ENCODE measurements at regions not wholly inside any gene's neighbourhood (a gene's known extent, or its start where the extent isn't known, plus 50 kb on each side); places are given as distances from the start of the nearest gene placed in this dataset.

- Mint-ChIP-seq H3K4me3 (no peak overlapping the region), H3K4me1 (peaks cover 24% of the 10 kb centered on the region), H3K27me3 (no peaks in the 10 kb centered on the region), H3K36me3 (ENCODE audit: low read depth) (peaks cover 14% of the 10 kb centered on the region), H3K27ac (peak overlapping the region; percentile 97), H3K9me3 (no peaks in the 10 kb centered on the region)
- DNase-seq = no peak
- ChIA-PET CTCF (interaction anchor here (1.0 to 2.5 kb wide), 9 partner anchors 9 to 131 kb away, joined by 3 to 13 read pairs (median 6); no protein-coding TSS in a partner anchor), POLR2A (no interaction called here)
These were observed 332.2 kb downstream of the CHRM3 start for GRCh38 chr1:239718571-239718970.

- Mint-ChIP-seq H3K27ac (peak overlapping the region; percentile 97), H3K9me3 (no peaks in the 10 kb centered on the region), H3K36me3 (ENCODE audit: low read depth) (peaks cover 14% of the 10 kb centered on the region), H3K27me3 (no peaks in the 10 kb centered on the region), H3K4me3 (no peak overlapping the region), H3K4me1 (peaks cover 24% of the 10 kb centered on the region)
- DNase-seq = peak; percentile 50
- ChIA-PET POLR2A (interaction anchor here (1.1 kb wide), 1 partner anchor 95 kb away, joined by 3 read pairs; no protein-coding TSS in a partner anchor), CTCF (interaction anchor here (0.8 to 2.5 kb wide), 10 partner anchors 9 to 132 kb away, joined by 3 to 13 read pairs (median 6); no protein-coding TSS in a partner anchor)
These were observed 332.7 kb downstream of the CHRM3 start for GRCh38 chr1:239718997-239719628.

GRCh38 chr1:239719642-239720258, 333.4 kb downstream of the CHRM3 start:
- Mint-ChIP-seq H3K9me3 (no peaks in the 10 kb centered on the region), H3K27ac (peak overlapping the region; percentile 97), H3K4me3 (no peak overlapping the region), H3K27me3 (no peaks in the 10 kb centered on the region), H3K4me1 (peaks cover 30% of the 10 kb centered on the region), H3K36me3 (ENCODE audit: low read depth) (peaks cover 14% of the 10 kb centered on the region)
- POLR2A ChIA-PET = interaction anchor here (1.1 kb wide), 1 partner anchor 94 kb away, joined by 3 read pairs; no protein-coding TSS in a partner anchor
- peak; percentile 81 for DNase-seq
- CTCF ChIA-PET = interaction anchor here (0.8 to 2.5 kb wide), 8 partner anchors 8 to 99 kb away, joined by 3 to 13 read pairs (median 6); no protein-coding TSS in a partner anchor

- Mint-ChIP-seq H3K27me3 (no peaks in the 10 kb centered on the region), H3K4me3 (no peak overlapping the region), H3K27ac (peak overlapping the region; percentile 97), H3K4me1 (peaks cover 33% of the 10 kb centered on the region), H3K9me3 (no peaks in the 10 kb centered on the region), H3K36me3 (ENCODE audit: low read depth) (peaks cover 15% of the 10 kb centered on the region)
- CTCF ChIA-PET = interaction anchor here (0.6 kb wide), 1 partner anchor 39 kb away, joined by 3 read pairs; no protein-coding TSS in a partner anchor
- no peak for DNase-seq
- POLR2A ChIA-PET = no interaction called here
These were observed 335.7 kb downstream of the CHRM3 start for GRCh38 chr1:239722035-239722434.

- no peak overlapping the region for H3K27ac Mint-ChIP-seq
- ChIA-PET POLR2A (interaction anchor here (0.5 kb wide), 1 partner anchor 294 kb away, joined by 4 read pairs; no protein-coding TSS in a partner anchor), CTCF (no interaction called here)
- peaks cover 33% of the 10 kb centered on the region for H3K4me1 Mint-ChIP-seq
- H3K36me3 Mint-ChIP-seq (ENCODE audit: low read depth) = peaks cover 8% of the 10 kb centered on the region
- no peaks in the 10 kb centered on the region for H3K27me3 Mint-ChIP-seq
- no peak for DNase-seq
- no peak overlapping the region for H3K4me3 Mint-ChIP-seq
- H3K9me3 Mint-ChIP-seq = peaks cover 6% of the 10 kb centered on the region
These were observed 337.5 kb downstream of the CHRM3 start for GRCh38 chr1:239723776-239724367.

GRCh38 chr1:239725371-239725770, 339.0 kb downstream of the CHRM3 start:
- H3K27me3 Mint-ChIP-seq = no peaks in the 10 kb centered on the region
- no peak for DNase-seq
- H3K27ac Mint-ChIP-seq = no peak overlapping the region
- POLR2A ChIA-PET = no interaction called here
- H3K36me3 Mint-ChIP-seq (ENCODE audit: low read depth) = peaks cover 8% of the 10 kb centered on the region
- H3K4me1 Mint-ChIP-seq = peaks cover 30% of the 10 kb centered on the region
- H3K9me3 Mint-ChIP-seq = peaks cover 6% of the 10 kb centered on the region
- no peak overlapping the region for H3K4me3 Mint-ChIP-seq
- CTCF ChIA-PET = interaction anchor here (2.4 kb wide), 1 partner anchor 10 kb away, joined by 8 read pairs; no protein-coding TSS in a partner anchor

- POLR2A ChIA-PET = no interaction called here
- CTCF ChIA-PET = interaction anchor here (1.4 to 2.4 kb wide), 2 partner anchors 11 to 12 kb away, joined by 3 to 8 read pairs; no protein-coding TSS in a partner anchor
- Mint-ChIP-seq H3K9me3 (peaks cover 6% of the 10 kb centered on the region), H3K27ac (no peak overlapping the region), H3K4me1 (peaks cover 27% of the 10 kb centered on the region), H3K27me3 (no peaks in the 10 kb centered on the region), H3K36me3 (ENCODE audit: low read depth) (peaks cover 8% of the 10 kb centered on the region), H3K4me3 (no peak overlapping the region)
- no peak for DNase-seq
These were observed 339.6 kb downstream of the CHRM3 start for GRCh38 chr1:239725933-239726332.

GRCh38 chr1:239730378-239730777, 344.0 kb downstream of the CHRM3 start:
- no peak for DNase-seq
- H3K9me3 Mint-ChIP-seq = peaks cover 6% of the 10 kb centered on the region
- H3K4me1 Mint-ChIP-seq = peaks cover 2% of the 10 kb centered on the region
- no peak overlapping the region for H3K27ac Mint-ChIP-seq
- ChIA-PET POLR2A (no interaction called here), CTCF (interaction anchor here (1.5 kb wide), 1 partner anchor 12 kb away, joined by 3 read pairs; no protein-coding TSS in a partner anchor)
- H3K27me3 Mint-ChIP-seq = no peaks in the 10 kb centered on the region
- no peak overlapping the region for H3K4me3 Mint-ChIP-seq
- peaks cover 4% of the 10 kb centered on the region for H3K36me3 Mint-ChIP-seq (ENCODE audit: low read depth)

- Mint-ChIP-seq H3K27me3 (no peaks in the 10 kb centered on the region), H3K9me3 (peaks cover 6% of the 10 kb centered on the region), H3K4me1 (peaks cover 2% of the 10 kb centered on the region), H3K27ac (no peak overlapping the region), H3K4me3 (no peak overlapping the region), H3K36me3 (ENCODE audit: low read depth) (peaks cover 4% of the 10 kb centered on the region)
- no peak for DNase-seq
- ChIA-PET CTCF (interaction anchor here (1.3 to 1.5 kb wide), 2 partner anchors 11 to 21 kb away, joined by 3 read pairs; no protein-coding TSS in a partner anchor), POLR2A (no interaction called here)
These were observed 344.8 kb downstream of the CHRM3 start for GRCh38 chr1:239731082-239731748.

- H3K27me3 Mint-ChIP-seq = peaks cover 4% of the 10 kb centered on the region
- no peak for DNase-seq
- H3K27ac Mint-ChIP-seq = no peak overlapping the region
- peaks cover 2% of the 10 kb centered on the region for H3K4me1 Mint-ChIP-seq
- H3K9me3 Mint-ChIP-seq = peaks cover 6% of the 10 kb centered on the region
- H3K36me3 Mint-ChIP-seq (ENCODE audit: low read depth) = peaks cover 2% of the 10 kb centered on the region
- ChIA-PET POLR2A (no interaction called here), CTCF (no interaction called here)
- no peak overlapping the region for H3K4me3 Mint-ChIP-seq
These were observed 346.4 kb downstream of the CHRM3 start for GRCh38 chr1:239732770-239733169.

GRCh38 chr1:239733995-239734394, 347.6 kb downstream of the CHRM3 start:
- H3K27ac Mint-ChIP-seq = no peak overlapping the region
- ChIA-PET CTCF (no interaction called here), POLR2A (no interaction called here)
- H3K9me3 Mint-ChIP-seq = no peaks in the 10 kb centered on the region
- no peak overlapping the region for H3K4me3 Mint-ChIP-seq
- no peak for DNase-seq
- peaks cover 4% of the 10 kb centered on the region for H3K27me3 Mint-ChIP-seq
- H3K4me1 Mint-ChIP-seq = peaks cover 2% of the 10 kb centered on the region
- peaks cover 2% of the 10 kb centered on the region for H3K36me3 Mint-ChIP-seq (ENCODE audit: low read depth)

- H3K4me1 Mint-ChIP-seq = peaks cover 6% of the 10 kb centered on the region
- peaks cover 4% of the 10 kb centered on the region for H3K27me3 Mint-ChIP-seq
- no peak overlapping the region for H3K27ac Mint-ChIP-seq
- H3K4me3 Mint-ChIP-seq = no peak overlapping the region
- no peak for DNase-seq
- peaks cover 4% of the 10 kb centered on the region for H3K9me3 Mint-ChIP-seq
- CTCF ChIA-PET = no interaction called here
- POLR2A ChIA-PET = no interaction called here
- H3K36me3 Mint-ChIP-seq (ENCODE audit: low read depth) = peaks cover 6% of the 10 kb centered on the region
These were observed 348.7 kb downstream of the CHRM3 start for GRCh38 chr1:239735111-239735510.

All from activated CD4-positive, alpha-beta T cell treated with anti-CD3 and anti-CD28 coated beads, Interleukin-2, amount 10 ng/mL, durations not matched to agents 7 days and 5 days (primary cell).